Calu3 (cell line): ENCODE measurements at regions not wholly inside any gene's neighbourhood (a gene's known extent, or its start where the extent isn't known, plus 50 kb on each side); places are given as distances from the start of the nearest gene placed in this dataset.

ENCODE experiments used
- BruUV-seq: library from RNA; stranded (reverse); fragments of 400-500 nt; replicated peaks from 2 replicates; lab custom pipeline; 2021; lab: Mats Ljungman, UMichigan
- CTCF ChIA-PET: fragments of 300-600 bp; sonication (Branson Sonifier 250); formaldehyde crosslinking; loops from one replicate; lab custom pipeline; 2022; ENCODE audit warnings: antibody characterized with exemption; lab: Charles Lee
- DNase-seq: peaks from one replicate; pipeline ENCODE4 v3.0.0; 2022
- H3K27ac Mint-ChIP-seq: one replicate; pipeline ENCODE4 v1.8.0; 2022; ENCODE audit warnings: mixed read lengths; ENCODE audit not compliant: unreplicated experiment
- H3K27me3 Mint-ChIP-seq: one replicate; pipeline ENCODE4 v1.8.0; 2022; ENCODE audit warnings: mixed read lengths; ENCODE audit not compliant: unreplicated experiment
- H3K36me3 Mint-ChIP-seq: one replicate; pipeline ENCODE4 v1.8.0; 2022; ENCODE audit warnings: mild to moderate bottlenecking, moderate library complexity, mixed read lengths; ENCODE audit not compliant: insufficient read depth, unreplicated experiment
- H3K4me1 Mint-ChIP-seq: one replicate; pipeline ENCODE4 v1.8.0; 2022; ENCODE audit warnings: mild to moderate bottlenecking, low read depth, mixed read lengths; ENCODE audit not compliant: unreplicated experiment
- H3K4me3 Mint-ChIP-seq: one replicate; pipeline ENCODE4 v1.8.0; 2022; ENCODE audit warnings: mild to moderate bottlenecking, low read depth, moderate library complexity, mixed read lengths; ENCODE audit not compliant: unreplicated experiment
- H3K9me3 Mint-ChIP-seq: one replicate; pipeline ENCODE4 v1.8.0; 2022; ENCODE audit warnings: low read depth, mixed read lengths; ENCODE audit not compliant: unreplicated experiment
- CTCF ChIP-seq: fragments of 200-600 bp; IDR thresholded peaks from one replicate; pipeline ENCODE4 v1.8.0; 2022; ENCODE audit warnings: antibody characterized with exemption; ENCODE audit not compliant: unreplicated experiment
- intact Hi-C: fragments of 100-400 bp; cut with micrococcal nuclease; formaldehyde crosslinking; loops from one replicate; pipeline ENCODE4 v1.10.0; 2022; ENCODE audit not compliant: unreplicated experiment

GRCh38 chr13:75231235-75231634 is 250.7 kb downstream of the TBC1D4 start:
- Mint-ChIP-seq H3K27ac (no peak overlapping the region), H3K9me3 (no peaks in the 10 kb centered on the region), H3K27me3 (no peaks in the 10 kb centered on the region), H3K36me3 (no peaks in the 10 kb centered on the region), H3K4me3 (no peak overlapping the region), H3K4me1 (no peaks in the 10 kb centered on the region)
- CTCF ChIA-PET = no interaction called here
- TF ChIP-seq CTCF = no peak
- DNase-seq = no peak
- BruUV-seq = no TSS peak
- intact Hi-C loops = no loop called here

GRCh38 chr13:75226733-75227435 is 255.1 kb downstream of the TBC1D4 start:
- Mint-ChIP-seq H3K9me3 (no peaks in the 10 kb centered on the region), H3K27me3 (no peaks in the 10 kb centered on the region), H3K36me3 (no peaks in the 10 kb centered on the region), H3K4me1 (no peaks in the 10 kb centered on the region), H3K27ac (no peak overlapping the region), H3K4me3 (no peak overlapping the region)
- no peak for TF ChIP-seq CTCF
- no TSS peak for BruUV-seq
- no peak for DNase-seq
- intact Hi-C loops = no loop called here
- CTCF ChIA-PET = no interaction called here

- DNase-seq = peak; percentile 28
- Mint-ChIP-seq H3K36me3 (no peaks in the 10 kb centered on the region), H3K27me3 (no peaks in the 10 kb centered on the region), H3K4me3 (no peak overlapping the region), H3K4me1 (no peaks in the 10 kb centered on the region), H3K9me3 (no peaks in the 10 kb centered on the region), H3K27ac (no peak overlapping the region)
- no TSS peak for BruUV-seq
- intact Hi-C loops = no loop called here
- TF ChIP-seq CTCF = no peak
- CTCF ChIA-PET = interaction anchor here (0.6 kb wide), 1 partner anchor 692 kb away, joined by 3 read pairs; no protein-coding TSS in a partner anchor
These were observed 255.9 kb downstream of the TBC1D4 start for GRCh38 chr13:75226092-75226491.

GRCh38 chr13:75225288-75226032 is 256.5 kb downstream of the TBC1D4 start:
- Mint-ChIP-seq H3K4me1 (no peaks in the 10 kb centered on the region), H3K27me3 (no peaks in the 10 kb centered on the region), H3K36me3 (no peaks in the 10 kb centered on the region), H3K4me3 (no peak overlapping the region), H3K27ac (no peak overlapping the region), H3K9me3 (no peaks in the 10 kb centered on the region)
- intact Hi-C loops = no loop called here
- DNase-seq = no peak
- CTCF ChIA-PET = no interaction called here
- BruUV-seq = no TSS peak
- no peak for TF ChIP-seq CTCF
